H9 (cell line): ENCODE measurements at regions not wholly inside any gene's neighbourhood (a gene's known extent, or its start where the extent isn't known, plus 50 kb on each side); places are given as distances from the start of the nearest gene placed in this dataset.

Experiments used
- DNase-seq: peaks from one replicate; pipeline ENCODE4 v3.0.0-alpha.2; 2017
- H2AFZ ChIP-seq: one replicate; pipeline ENCODE4 v1.6.1; 2013; ENCODE audit warnings: mild to moderate bottlenecking, low read length, control low read depth, moderate library complexity
- H2AK5ac ChIP-seq: 2 replicates; pipeline ENCODE4 v1.6.1; 2013; ENCODE audit warnings: low read length, control low read depth, mixed read lengths; ENCODE audit not compliant: insufficient read length
- H2BK120ac ChIP-seq: one replicate; pipeline ENCODE4 v1.6.1; 2013; ENCODE audit warnings: low read depth, mild to moderate bottlenecking, low read length, control low read depth, inconsistent platforms; ENCODE audit not compliant: poor library complexity, severe bottlenecking
- H2BK12ac ChIP-seq: 2 replicates; pipeline ENCODE4 v1.6.1; 2013; ENCODE audit warnings: low read length, control low read depth, mixed read lengths, low read depth; ENCODE audit not compliant: insufficient read length
- H2BK15ac ChIP-seq: 2 replicates; pipeline ENCODE4 v1.6.1; 2013; ENCODE audit warnings: low read depth, low read length, control low read depth
- H2BK20ac ChIP-seq: one replicate; pipeline ENCODE4 v1.6.1; 2013; ENCODE audit warnings: low read depth, mild to moderate bottlenecking, low read length, control low read depth, inconsistent platforms; ENCODE audit not compliant: poor library complexity, severe bottlenecking
- H2BK5ac ChIP-seq: 2 replicates; pipeline ENCODE4 v1.6.1; 2013; ENCODE audit warnings: low read length, control low read depth, mixed read lengths; ENCODE audit not compliant: insufficient read length
- H3K14ac ChIP-seq: 2 replicates; pipeline ENCODE4 v1.6.1; 2013; ENCODE audit warnings: low read length, control low read depth; ENCODE audit not compliant: insufficient read depth
- H3K18ac ChIP-seq: 2 replicates; pipeline ENCODE4 v1.6.1; 2013; ENCODE audit warnings: low read depth, mild to moderate bottlenecking, mixed read lengths, low read length, control low read depth; ENCODE audit not compliant: insufficient read length
- H3K23ac ChIP-seq: 2 replicates; pipeline ENCODE4 v1.6.1; 2013; ENCODE audit warnings: low read length, control low read depth, mixed read lengths, low read depth; ENCODE audit not compliant: insufficient read length
- H3K23me2 ChIP-seq: 2 replicates; pipeline ENCODE4 v1.6.1; 2013; ENCODE audit warnings: low read depth, mild to moderate bottlenecking, mixed read lengths, low read length, control low read depth; ENCODE audit not compliant: insufficient read length, poor library complexity, severe bottlenecking
- H3K27ac ChIP-seq: 2 replicates; pipeline ENCODE4 v1.5.1; 2013; ENCODE audit warnings: low read length, control low read depth, mixed read lengths, low read depth; ENCODE audit not compliant: insufficient read length
- H3K27me3 ChIP-seq: 2 replicates; pipeline ENCODE4 v1.6.1; 2013; ENCODE audit warnings: low read length, control low read depth, inconsistent platforms; ENCODE audit not compliant: insufficient read depth
- H3K4ac ChIP-seq: 2 replicates; pipeline ENCODE4 v1.6.1; 2013; ENCODE audit warnings: low read depth, mild to moderate bottlenecking, control low read depth, inconsistent platforms, low read length, moderate library complexity
- H3K4me1 ChIP-seq: 2 replicates; pipeline ENCODE4 v1.6.1; 2013; ENCODE audit warnings: low read length, control low read depth, inconsistent platforms; ENCODE audit not compliant: insufficient read depth
- H3K4me2 ChIP-seq: 2 replicates; pipeline ENCODE4 v1.6.1; 2013; ENCODE audit warnings: low read length, control low read depth, mixed read lengths; ENCODE audit not compliant: insufficient read length, insufficient read depth
- H3K56ac ChIP-seq: 2 replicates; pipeline ENCODE4 v1.6.1; 2013; ENCODE audit warnings: low read depth, mild to moderate bottlenecking, mixed read lengths, low read length, control low read depth; ENCODE audit not compliant: insufficient read length
- H3K79me1 ChIP-seq: 2 replicates; pipeline ENCODE4 v1.6.1; 2013; ENCODE audit warnings: low read depth, mild to moderate bottlenecking, moderate library complexity, low read length, control low read depth, inconsistent platforms; ENCODE audit not compliant: insufficient read depth, poor library complexity, severe bottlenecking
- H3K79me2 ChIP-seq: 2 replicates; pipeline ENCODE4 v1.6.1; 2013; ENCODE audit warnings: low read length, control low read depth, inconsistent platforms; ENCODE audit not compliant: insufficient read depth
- H3K9ac ChIP-seq: 2 replicates; pipeline ENCODE4 v1.6.1; 2013; ENCODE audit warnings: low read length, control low read depth, mixed read lengths; ENCODE audit not compliant: insufficient read length; ENCODE audit errors: extremely low read depth
- H3K9me3 ChIP-seq: one replicate; pipeline ENCODE4 v1.6.1; 2013; ENCODE audit warnings: low read depth, low read length, inconsistent platforms; ENCODE audit not compliant: control insufficient read depth
- H3T11ph ChIP-seq: one replicate; pipeline ENCODE4 v1.6.1; 2013; ENCODE audit warnings: mild to moderate bottlenecking, low read length, control low read depth, inconsistent platforms
- H4K20me1 ChIP-seq: one replicate; pipeline ENCODE4 v1.6.1; 2013; ENCODE audit not compliant: control insufficient read depth, insufficient read length, insufficient read depth
- H4K5ac ChIP-seq: 2 replicates; pipeline ENCODE4 v1.6.1; 2013; ENCODE audit warnings: low read depth, mild to moderate bottlenecking, mixed read lengths, low read length, control low read depth; ENCODE audit not compliant: insufficient read length
- H4K8ac ChIP-seq: replicated peaks from 2 replicates; pipeline ENCODE4 v1.6.1; 2013; ENCODE audit warnings: low read length, control low read depth, mixed read lengths, low read depth; ENCODE audit not compliant: insufficient read length
- H4K91ac ChIP-seq: 2 replicates; pipeline ENCODE4 v1.6.1; 2013; ENCODE audit warnings: low read depth, mild to moderate bottlenecking, moderate library complexity, mixed read lengths, low read length, control low read depth; ENCODE audit not compliant: insufficient read length
- H3K27ac Mint-ChIP-seq, 3 experiments: 2 replicates in 2 of 3; 3 replicates in 1 of 3; pipeline ENCODE4 v1.8.0; 2020 to 2021; ENCODE audit warnings: mixed read lengths in 3 of 3, mild to moderate bottlenecking in 1 of 3, moderate library complexity in 1 of 3
- H3K27me3 Mint-ChIP-seq: 2 replicates; pipeline ENCODE4 v1.8.0; 2021; ENCODE audit warnings: low read depth, mild to moderate bottlenecking, moderate library complexity, mixed read lengths
- H3K36me3 Mint-ChIP-seq, 3 experiments: 2 replicates in 2 of 3; 3 replicates in 1 of 3; pipeline ENCODE4 v1.8.0; 2020 to 2021; ENCODE audit warnings: low read depth in 3 of 3, mixed read lengths in 3 of 3; ENCODE audit not compliant: insufficient read depth in 1 of 3
- H3K4me1 Mint-ChIP-seq, 2 experiments: 2 replicates each; pipeline ENCODE4 v1.8.0; 2020; ENCODE audit warnings: mixed read lengths in 2 of 2
- H3K4me3 Mint-ChIP-seq, 2 experiments: 2 replicates in 1 of 2; 3 replicates in 1 of 2; pipeline ENCODE4 v1.8.0; 2020 to 2021; ENCODE audit warnings: mild to moderate bottlenecking in 2 of 2, mixed read lengths in 2 of 2, moderate library complexity in 1 of 2
- H3K9me3 Mint-ChIP-seq, 2 experiments: 2 replicates in 1 of 2; 3 replicates in 1 of 2; pipeline ENCODE4 v1.8.0; 2020; ENCODE audit warnings: mild to moderate bottlenecking in 2 of 2, mixed read lengths in 2 of 2, moderate library complexity in 1 of 2
- CTCF ChIP-seq: fragments of 200-600 bp; sonication (generic); conservative IDR thresholded peaks from 3 replicates; pipeline ENCODE4 v1.8.0; 2021; ENCODE audit warnings: antibody characterized with exemption, mild to moderate bottlenecking
- WGBS: extraction: QIAGEN DNeasy Blood & Tissue Kit; methylation state at CpG from one replicate; pipeline ENCODE4 v1.1.7; 2013; ENCODE audit warnings: missing lambda C conversion rate, low lambda C conversion rate, mixed read lengths; ENCODE audit not compliant: insufficient read length; ENCODE audit errors: extremely low coverage; 5-methylcytosine and 5-hydroxymethylcytosine counted together

- Histone ChIP-seq H4K20me1 (no peaks in the 10 kb centered on the region), H3K27me3 (no peaks in the 10 kb centered on the region), H3K9ac (no peak overlapping the region), H3K4me2 (no peak overlapping the region), H3T11ph (no peak overlapping the region), H3K56ac (no peak overlapping the region), H3K4me1 (no peaks in the 10 kb centered on the region), H3K23me2 (no peaks in the 10 kb centered on the region), H2BK12ac (no peak overlapping the region), H3K79me2 (no peaks in the 10 kb centered on the region), H2BK120ac (no peak overlapping the region), H3K79me1 (no peaks in the 10 kb centered on the region), H4K8ac (no peak overlapping the region), H3K4ac (no peak overlapping the region), H3K23ac (no peak overlapping the region), H2BK5ac (no peak overlapping the region), H3K18ac (no peak overlapping the region), H2BK15ac (no peak overlapping the region), H2AFZ (no peak overlapping the region), H2AK5ac (no peak overlapping the region), H2BK20ac (no peak overlapping the region), H3K27ac (no peak overlapping the region), H4K5ac (no peak overlapping the region), H3K9me3 (no peaks in the 10 kb centered on the region), H4K91ac (no peak overlapping the region), H3K14ac (no peak overlapping the region)
- H3K27ac Mint-ChIP-seq: no peak overlapping the region
- H3K9me3 Mint-ChIP-seq: peaks cover 9 to 20% of the 10 kb centered on the region in 2 experiments; a peak in 4 of 5 replicates
- peaks cover 8% of the 10 kb centered on the region in 2 experiments; a peak in 3 of 4 replicates for H3K4me1 Mint-ChIP-seq
- H3K27me3 Mint-ChIP-seq: no peaks in the 10 kb centered on the region
- DNase-seq: no peak
- TF ChIP-seq CTCF: no peak
- no peak overlapping the region for H3K4me3 Mint-ChIP-seq
- H3K36me3 Mint-ChIP-seq: peaks cover 7 to 15% (median 13%) of the 10 kb centered on the region in 3 experiments; a peak in 6 of 7 replicates
- WGBS: no CpG with 5 or more reads among the region's 6 CpGs
Measured at GRCh38 chr7:46032353-46032752, 111.3 kb upstream of the IGFBP3 start.
